K562 (cell line): ENCODE measurements at regions not wholly inside any gene's neighbourhood (a gene's known extent, or its start where the extent isn't known, plus 50 kb on each side); places are given as distances from the start of the nearest gene placed in this dataset.
A peak's percentile ranks its signal among the peaks of the same experiment; 100 is the strongest.

Experiments used
- BRCA1 ChIP-seq, 2 experiments: fragments of 450-650 bp in 1 of 2; sonication (generic) in 1 of 2; formaldehyde crosslinking in 1 of 2; IDR thresholded peaks; 2 replicates each; pipeline versions ENCODE4 v1.5.0 to v1.6.1; 2017 to 2020; ENCODE audit warnings: mild to moderate bottlenecking in 1 of 2, missing genetic modification reagents in 1 of 2
- FOXP1 ChIP-seq: sonication (generic); formaldehyde crosslinking; IDR thresholded peaks from 2 replicates; pipeline ENCODE4 v1.8.0; 2022; ENCODE audit warnings: mild to moderate bottlenecking, missing genetic modification reagents
- KDM5B ChIP-seq: fragments of 200-600 bp; sonication (generic); IDR thresholded peaks from 2 replicates; pipeline ENCODE4 v1.6.1; 2012; ENCODE audit warnings: low read depth, mild to moderate bottlenecking, moderate library complexity, low read length, control low read depth, inconsistent platforms; ENCODE audit not compliant: insufficient replicate concordance
- LCOR ChIP-seq: sonication (generic); formaldehyde crosslinking; IDR thresholded peaks from 2 replicates; pipeline ENCODE4 v1.8.0; 2022; ENCODE audit warnings: mild to moderate bottlenecking, missing genetic modification reagents
- MAZ ChIP-seq, 2 experiments: fragments of 450-650 bp in 1 of 2; sonication (generic) in 1 of 2; formaldehyde crosslinking; IDR thresholded peaks in 1 of 2; conservative IDR thresholded peaks in 1 of 2; 2 replicates each; pipeline versions ENCODE4 v1.4.0 to v1.5.0; 2020; ENCODE audit warnings: mild to moderate bottlenecking in 1 of 2, missing genetic modification reagents in 1 of 2
- MEF2A ChIP-seq: IDR thresholded peaks from 2 replicates; pipeline ENCODE4 v1.6.1; 2011; ENCODE audit warnings: low read depth, mild to moderate bottlenecking, low read length, moderate library complexity; ENCODE audit not compliant: control insufficient read depth
- NCOA1 ChIP-seq: fragments of 450-650 bp; IDR thresholded peaks from 2 replicates; pipeline ENCODE4 v1.6.1; 2016; ENCODE audit warnings: low read depth
- NONO ChIP-seq, 2 experiments: fragments of 200-400 bp in 1 of 2; fragments of 450-650 bp in 1 of 2; formaldehyde crosslinking in 1 of 2; IDR thresholded peaks; 2 replicates each; pipeline ENCODE4 v1.6.1; 2017; ENCODE audit warnings: low read depth in 2 of 2, mild to moderate bottlenecking in 2 of 2, moderate library complexity in 2 of 2, low read length in 1 of 2
- PPARD ChIP-seq: fragments of 250-450 bp; sonication (Bioruptor Pico); IDR thresholded peaks from 2 replicates; pipeline ENCODE4 v1.8.0; 2022; ENCODE audit warnings: inconsistent platforms, mild to moderate bottlenecking, moderate library complexity
- U2AF2 ChIP-seq: fragments of 200-400 bp; formaldehyde crosslinking; optimal IDR thresholded peaks from 2 replicates; pipeline ENCODE3; 2017; ENCODE audit warnings: low read depth, mild to moderate bottlenecking, low read length
- ZC3H11A ChIP-seq: IDR thresholded peaks from 2 replicates; pipeline ENCODE4 v1.6.1; 2012; ENCODE audit warnings: low read depth, low read length, improper control_type of control experiment
- ZKSCAN3 ChIP-seq: fragments of 250-450 bp; sonication (Bioruptor Pico); IDR thresholded peaks from 2 replicates; pipeline ENCODE4 v1.4.0; 2020
- ZNF184 ChIP-seq: sonication (generic); formaldehyde crosslinking; IDR thresholded peaks from 2 replicates; pipeline ENCODE4 v1.5.0; 2020; ENCODE audit warnings: missing genetic modification reagents
- ZNF24 ChIP-seq: fragments of 450-650 bp; IDR thresholded peaks from 2 replicates; pipeline ENCODE4 v1.6.1; 2016
- ZNF282 ChIP-seq: sonication (generic); formaldehyde crosslinking; IDR thresholded peaks from 2 replicates; pipeline ENCODE4 v1.8.1; 2023; ENCODE audit warnings: missing genetic modification reagents
- ZNF41 ChIP-seq: fragments of 250-450 bp; sonication (Bioruptor Pico); conservative IDR thresholded peaks from 2 replicates; pipeline ENCODE4 v1.4.0; 2020; ENCODE audit warnings: mild to moderate bottlenecking
- ZNF695 ChIP-seq: fragments of 450-650 bp; formaldehyde crosslinking; IDR thresholded peaks from 2 replicates; pipeline ENCODE4 v1.4.0; 2020; ENCODE audit warnings: mild to moderate bottlenecking, moderate library complexity
- TF ChIP-seq, protein P1 (sequence below), 2 experiments: fragments of 450-650 bp; formaldehyde crosslinking in 1 of 2; IDR thresholded peaks; 2 replicates each; pipeline versions ENCODE4 v1.4.0 to v1.6.1; 2014 to 2020; ENCODE audit warnings: mild to moderate bottlenecking in 2 of 2, borderline replicate concordance in 1 of 2, low read depth in 1 of 2
- TF ChIP-seq, protein P2 (sequence below): fragments of 250-450 bp; sonication (Bioruptor Pico); IDR thresholded peaks from 2 replicates; pipeline ENCODE4 v1.8.0; 2021; ENCODE audit warnings: borderline replicate concordance, mild to moderate bottlenecking, moderate library complexity; ENCODE audit not compliant: poor library complexity, severe bottlenecking
- TF ChIP-seq, protein P3 (sequence below): fragments of 250-450 bp; sonication (Bioruptor Pico); IDR thresholded peaks from 2 replicates; pipeline ENCODE4 v1.8.0; 2021; ENCODE audit warnings: moderate library complexity, mild to moderate bottlenecking, inconsistent platforms

GRCh38 chrX:40172401-40173142 is 74.8 kb upstream of the BCOR start (continued):
- TF ChIP-seq PPARD (CRISPR knock-in tag) (no peak), FOXP1 (CRISPR knock-in tag) (no peak), ZC3H11A (no peak), MAZ (CRISPR knock-in tag; conservative IDR thresholded peaks at IDR 0.05 in 1 of 2, IDR thresholded peaks at IDR 0.05 in 1 of 2) (peak in 1 of 2 experiments; percentile 71; a peak in 3 of 4 replicates), ZNF41 (CRISPR knock-in tag) (no peak), MEF2A (no peak), ZKSCAN3 (CRISPR knock-in tag) (no peak), NONO (IDR thresholded peaks at IDR 0.05; ENCODE audit: low read depth in 2 of 2, low read length in 1 of 2) (no peak), NCOA1 (peak; percentile 96), ZNF695 (CRISPR knock-in tag) (no peak), ZNF282 (CRISPR knock-in tag) (no peak), BRCA1 (IDR thresholded peaks at IDR 0.05) (no peak), BRCA1 (CRISPR knock-in tag; IDR thresholded peaks at IDR 0.05) (no peak), ZNF184 (no peak), KDM5B (no peak), U2AF2 (no peak), ZNF24 (0 out of 2 replicates have a peak, but pooled peaks have one; percentile 31), LCOR (peak; percentile 36; the same call in 1 of the 2 replicates)
- TF ChIP-seq, protein P1, sequence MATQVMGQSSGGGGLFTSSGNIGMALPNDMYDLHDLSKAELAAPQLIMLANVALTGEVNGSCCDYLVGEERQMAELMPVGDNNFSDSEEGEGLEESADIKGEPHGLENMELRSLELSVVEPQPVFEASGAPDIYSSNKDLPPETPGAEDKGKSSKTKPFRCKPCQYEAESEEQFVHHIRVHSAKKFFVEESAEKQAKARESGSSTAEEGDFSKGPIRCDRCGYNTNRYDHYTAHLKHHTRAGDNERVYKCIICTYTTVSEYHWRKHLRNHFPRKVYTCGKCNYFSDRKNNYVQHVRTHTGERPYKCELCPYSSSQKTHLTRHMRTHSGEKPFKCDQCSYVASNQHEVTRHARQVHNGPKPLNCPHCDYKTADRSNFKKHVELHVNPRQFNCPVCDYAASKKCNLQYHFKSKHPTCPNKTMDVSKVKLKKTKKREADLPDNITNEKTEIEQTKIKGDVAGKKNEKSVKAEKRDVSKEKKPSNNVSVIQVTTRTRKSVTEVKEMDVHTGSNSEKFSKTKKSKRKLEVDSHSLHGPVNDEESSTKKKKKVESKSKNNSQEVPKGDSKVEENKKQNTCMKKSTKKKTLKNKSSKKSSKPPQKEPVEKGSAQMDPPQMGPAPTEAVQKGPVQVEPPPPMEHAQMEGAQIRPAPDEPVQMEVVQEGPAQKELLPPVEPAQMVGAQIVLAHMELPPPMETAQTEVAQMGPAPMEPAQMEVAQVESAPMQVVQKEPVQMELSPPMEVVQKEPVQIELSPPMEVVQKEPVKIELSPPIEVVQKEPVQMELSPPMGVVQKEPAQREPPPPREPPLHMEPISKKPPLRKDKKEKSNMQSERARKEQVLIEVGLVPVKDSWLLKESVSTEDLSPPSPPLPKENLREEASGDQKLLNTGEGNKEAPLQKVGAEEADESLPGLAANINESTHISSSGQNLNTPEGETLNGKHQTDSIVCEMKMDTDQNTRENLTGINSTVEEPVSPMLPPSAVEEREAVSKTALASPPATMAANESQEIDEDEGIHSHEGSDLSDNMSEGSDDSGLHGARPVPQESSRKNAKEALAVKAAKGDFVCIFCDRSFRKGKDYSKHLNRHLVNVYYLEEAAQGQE (IDR thresholded peaks at IDR 0.05; ENCODE audit: borderline replicate concordance) = peak; percentile 62
- TF ChIP-seq, protein P1 (CRISPR knock-in tag; IDR thresholded peaks at IDR 0.05; ENCODE audit: low read depth) = no peak
- TF ChIP-seq, protein P2, sequence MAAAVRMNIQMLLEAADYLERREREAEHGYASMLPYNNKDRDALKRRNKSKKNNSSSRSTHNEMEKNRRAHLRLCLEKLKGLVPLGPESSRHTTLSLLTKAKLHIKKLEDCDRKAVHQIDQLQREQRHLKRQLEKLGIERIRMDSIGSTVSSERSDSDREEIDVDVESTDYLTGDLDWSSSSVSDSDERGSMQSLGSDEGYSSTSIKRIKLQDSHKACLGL (CRISPR knock-in tag) = no peak
- TF ChIP-seq, protein P3, sequence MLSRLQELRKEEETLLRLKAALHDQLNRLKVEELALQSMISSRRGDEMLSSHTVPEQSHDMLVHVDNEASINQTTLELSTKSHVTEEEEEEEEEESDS (CRISPR knock-in tag) = no peak
